OCI-LY3 (cell line): ENCODE measurements at regions not wholly inside any gene's neighbourhood (a gene's known extent, or its start where the extent isn't known, plus 50 kb on each side); places are given as distances from the start of the nearest gene placed in this dataset.
"Not testable (repeated sequence)": the region's sequence is repeated elsewhere in the genome, so short reads cannot be mapped to it uniquely, and the experiment has no call there.

Experiments
- H2AFZ ChIP-seq: fragments of 200-600, 300-600 bp; shearing (Covaris generic); 2 replicates; pipeline ENCODE4 v1.6.0; 2014; ENCODE audit warnings: antibody characterized with exemption, low read depth, low read length
- H3K27ac ChIP-seq: fragments of 200-600, 300-600 bp; sonication (generic); 2 replicates; pipeline ENCODE4 v1.5.1; 2014; ENCODE audit warnings: mild to moderate bottlenecking, low read length, moderate library complexity, mixed read lengths
- H3K27me3 ChIP-seq: fragments of 200-600, 300-600 bp; sonication (generic); 2 replicates; pipeline ENCODE4 v1.6.1; 2014; ENCODE audit warnings: low read depth, low read length, mixed read lengths
- H3K36me3 ChIP-seq: fragments of 200-600, 300-600 bp; sonication (generic); replicated peaks from 2 replicates; pipeline ENCODE3; 2014; ENCODE audit warnings: low read depth, low read length, mixed read lengths
- H3K4me1 ChIP-seq: fragments of 300-600, 200-600 bp; sonication (generic); 2 replicates; pipeline ENCODE4 v1.6.1; 2014; ENCODE audit warnings: low read length, mixed read lengths
- H3K4me2 ChIP-seq: fragments of 200-600, 300-600 bp; sonication (generic); 2 replicates; pipeline ENCODE4 v1.6.1; 2014; ENCODE audit warnings: low read length, mixed read lengths
- H3K4me3 ChIP-seq: fragments of 300-600, 200-600 bp; sonication (generic); 2 replicates; pipeline ENCODE4 v1.5.1; 2014; ENCODE audit warnings: antibody characterized with exemption, mild to moderate bottlenecking, low read length, moderate library complexity
- H3K79me2 ChIP-seq: fragments of 300-600, 200-600 bp; shearing (Covaris generic); 2 replicates; pipeline ENCODE4 v1.6.1; 2014; ENCODE audit warnings: mild to moderate bottlenecking, low read length, mixed read lengths
- H3K9ac ChIP-seq: fragments of 300-600, 200-600 bp; shearing (Covaris generic); 2 replicates; pipeline ENCODE4 v1.6.0; 2014; ENCODE audit warnings: mild to moderate bottlenecking, low read length, moderate library complexity
- H3K9me3 ChIP-seq: fragments of 200-600, 300-600 bp; shearing (Covaris generic); 2 replicates; pipeline ENCODE4 v1.6.1; 2014; ENCODE audit warnings: low read length, mixed read lengths; ENCODE audit not compliant: insufficient read depth
- H4K20me1 ChIP-seq: fragments of 200-600, 300-600 bp; sonication (generic); 2 replicates; pipeline ENCODE4 v1.6.1; 2016; ENCODE audit warnings: low read length, mixed read lengths; ENCODE audit not compliant: insufficient read depth
- EZH2phosphoT487 ChIP-seq: fragments of 200-600 bp; shearing (Covaris generic); IDR thresholded peaks from 2 replicates; pipeline ENCODE4 v1.6.1; 2018; ENCODE audit warnings: antibody characterized with exemption, mixed run types, low read depth
- TF ChIP-seq, protein P1 (sequence below): fragments of 200-600, 300-600 bp; sonication (generic); IDR thresholded peaks from 2 replicates; pipeline ENCODE4 v1.5.1; 2014; ENCODE audit warnings: antibody characterized with exemption, low read length, low read depth

DNA sequence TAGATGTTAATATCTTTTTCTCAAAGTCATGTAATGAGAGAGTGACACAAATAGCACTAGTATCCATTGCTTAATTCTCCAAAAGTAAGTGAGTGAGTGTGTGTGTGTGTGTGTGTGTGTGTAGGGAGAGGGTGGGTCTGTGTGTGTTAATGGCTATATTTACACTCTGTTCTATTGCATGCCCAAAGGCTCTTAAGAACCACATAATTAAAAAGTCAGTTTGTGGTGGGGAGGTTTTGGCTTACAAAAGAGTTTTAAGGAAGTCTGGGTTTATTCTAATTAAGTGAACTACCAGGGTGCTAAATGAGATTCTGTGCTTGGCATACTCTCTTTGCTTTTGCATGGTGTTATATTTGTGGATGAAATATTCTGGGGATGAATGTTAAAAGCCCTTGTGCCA, 1897.6 kb upstream of the FLRT2 start:
- Histone ChIP-seq H3K79me2 (no peaks in the 10 kb centered on the region), H3K27me3 (no peaks in the 10 kb centered on the region), H3K27ac (no peak overlapping the region), H3K9ac (no peak overlapping the region), H3K9me3 (no peaks in the 10 kb centered on the region), H4K20me1 (no peaks in the 10 kb centered on the region), H3K36me3 (no peaks in the 10 kb centered on the region), H3K4me2 (no peak overlapping the region), H3K4me1 (no peaks in the 10 kb centered on the region), H3K4me3 (no peak overlapping the region), H2AFZ (no peak overlapping the region)
- TF ChIP-seq EZH2phosphoT487 = no peak
- TF ChIP-seq, protein P1, sequence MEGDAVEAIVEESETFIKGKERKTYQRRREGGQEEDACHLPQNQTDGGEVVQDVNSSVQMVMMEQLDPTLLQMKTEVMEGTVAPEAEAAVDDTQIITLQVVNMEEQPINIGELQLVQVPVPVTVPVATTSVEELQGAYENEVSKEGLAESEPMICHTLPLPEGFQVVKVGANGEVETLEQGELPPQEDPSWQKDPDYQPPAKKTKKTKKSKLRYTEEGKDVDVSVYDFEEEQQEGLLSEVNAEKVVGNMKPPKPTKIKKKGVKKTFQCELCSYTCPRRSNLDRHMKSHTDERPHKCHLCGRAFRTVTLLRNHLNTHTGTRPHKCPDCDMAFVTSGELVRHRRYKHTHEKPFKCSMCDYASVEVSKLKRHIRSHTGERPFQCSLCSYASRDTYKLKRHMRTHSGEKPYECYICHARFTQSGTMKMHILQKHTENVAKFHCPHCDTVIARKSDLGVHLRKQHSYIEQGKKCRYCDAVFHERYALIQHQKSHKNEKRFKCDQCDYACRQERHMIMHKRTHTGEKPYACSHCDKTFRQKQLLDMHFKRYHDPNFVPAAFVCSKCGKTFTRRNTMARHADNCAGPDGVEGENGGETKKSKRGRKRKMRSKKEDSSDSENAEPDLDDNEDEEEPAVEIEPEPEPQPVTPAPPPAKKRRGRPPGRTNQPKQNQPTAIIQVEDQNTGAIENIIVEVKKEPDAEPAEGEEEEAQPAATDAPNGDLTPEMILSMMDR = no peak

DNA sequence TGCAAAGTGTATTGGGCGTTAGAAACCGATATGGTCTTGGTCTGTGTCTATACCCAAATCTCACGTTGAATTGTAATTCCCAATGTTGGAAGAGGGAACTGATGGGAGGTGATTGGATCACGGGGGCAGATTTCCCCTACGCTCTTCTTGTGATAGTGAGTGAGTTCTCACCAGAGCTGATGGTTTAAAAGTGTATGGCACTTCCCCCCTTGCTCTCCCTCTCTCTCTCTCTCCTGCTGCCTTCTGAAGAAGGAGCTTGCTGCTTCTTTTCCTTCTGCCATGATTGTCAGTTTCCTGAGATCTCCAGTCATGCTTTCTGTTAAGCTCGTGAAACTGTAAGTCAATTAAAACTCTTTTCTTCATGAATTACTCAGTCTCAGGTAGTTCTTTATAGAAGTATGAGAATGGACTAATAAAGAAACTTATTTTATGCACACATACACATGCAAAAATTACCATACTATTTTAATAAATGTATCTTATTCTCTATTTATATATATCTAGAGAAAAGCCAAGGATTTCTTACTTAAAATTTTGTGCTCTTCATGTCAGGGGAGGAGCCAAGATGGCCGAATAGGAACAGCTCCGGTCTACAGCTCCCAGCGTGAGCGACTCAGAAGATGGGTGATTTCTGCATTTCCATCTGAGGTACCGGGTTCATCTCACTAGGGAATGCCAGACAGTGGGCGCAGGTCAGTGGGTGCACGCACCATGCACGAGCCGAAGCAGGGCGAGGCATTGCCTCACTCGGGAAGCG, 1891.0 kb upstream of the FLRT2 start:
- H3K79me2 ChIP-seq = no peaks in the 10 kb centered on the region
- no peak overlapping the region for H3K4me3 ChIP-seq
- H3K9ac ChIP-seq = no peak overlapping the region
- H3K4me1 ChIP-seq = no peaks in the 10 kb centered on the region
- H2AFZ ChIP-seq = no peak overlapping the region
- no peaks in the 10 kb centered on the region for H3K9me3 ChIP-seq
- no peak overlapping the region for H3K27ac ChIP-seq
- TF ChIP-seq, protein P1 = no peak
- no peak for TF ChIP-seq EZH2phosphoT487
- H4K20me1 ChIP-seq = no peaks in the 10 kb centered on the region
- no peak overlapping the region for H3K4me2 ChIP-seq
- H3K27me3 ChIP-seq = no peaks in the 10 kb centered on the region
- no peaks in the 10 kb centered on the region for H3K36me3 ChIP-seq

DNA sequence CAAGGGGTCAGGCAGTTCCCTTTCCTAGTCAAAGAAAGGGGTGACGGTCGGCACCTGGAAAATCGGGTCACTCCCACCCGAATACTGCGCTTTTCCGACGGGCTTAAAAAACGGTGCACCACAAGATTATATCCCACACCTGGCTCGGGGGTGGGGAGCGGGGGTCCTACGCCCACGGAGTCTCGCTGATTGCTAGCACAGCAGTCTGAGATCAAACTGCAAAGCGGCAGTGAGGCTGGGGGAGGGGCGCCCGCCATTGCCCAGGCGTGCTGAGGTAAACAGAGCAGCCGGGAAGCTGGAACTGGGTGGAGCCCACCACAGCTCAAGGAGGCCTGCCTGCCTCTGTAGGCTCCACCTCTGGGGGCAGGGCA, 1890.5 kb upstream of the FLRT2 start:
- not testable (repeated sequence) for H3K4me2 ChIP-seq, H2AFZ ChIP-seq, H3K27ac ChIP-seq, H3K27me3 ChIP-seq, H3K4me1 ChIP-seq, H3K79me2 ChIP-seq, H3K4me3 ChIP-seq, H3K9me3 ChIP-seq, H3K36me3 ChIP-seq, H4K20me1 ChIP-seq, H3K9ac ChIP-seq

DNA sequence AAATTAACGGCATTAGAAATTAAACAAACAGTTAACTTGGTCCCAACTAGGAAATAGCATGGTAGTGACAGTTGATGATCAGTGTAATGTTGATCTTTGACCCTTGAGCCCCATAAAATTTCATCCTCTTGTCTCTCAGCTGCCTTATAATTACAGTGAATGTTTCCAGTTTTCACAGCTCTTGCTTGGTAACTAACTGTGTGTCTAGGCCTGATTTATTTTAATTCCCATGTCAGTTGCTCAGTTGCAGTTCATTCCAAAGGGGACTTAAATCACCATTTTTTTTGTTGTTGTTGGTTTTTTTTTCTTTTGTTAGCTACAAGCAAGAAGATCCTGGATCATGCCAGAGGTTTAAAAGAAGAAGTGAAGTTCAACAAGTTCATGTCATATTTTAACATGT, 1883.7 kb upstream of the FLRT2 start:
- Histone ChIP-seq H3K36me3 (no peaks in the 10 kb centered on the region), H3K4me2 (no peak overlapping the region), H3K4me1 (no peaks in the 10 kb centered on the region), H3K4me3 (no peak overlapping the region), H2AFZ (no peak overlapping the region), H3K27ac (no peak overlapping the region), H4K20me1 (no peaks in the 10 kb centered on the region), H3K79me2 (no peaks in the 10 kb centered on the region), H3K9me3 (no peaks in the 10 kb centered on the region), H3K9ac (no peak overlapping the region), H3K27me3 (no peaks in the 10 kb centered on the region)
- TF ChIP-seq EZH2phosphoT487 = no peak
- TF ChIP-seq, protein P1 = no peak

DNA sequence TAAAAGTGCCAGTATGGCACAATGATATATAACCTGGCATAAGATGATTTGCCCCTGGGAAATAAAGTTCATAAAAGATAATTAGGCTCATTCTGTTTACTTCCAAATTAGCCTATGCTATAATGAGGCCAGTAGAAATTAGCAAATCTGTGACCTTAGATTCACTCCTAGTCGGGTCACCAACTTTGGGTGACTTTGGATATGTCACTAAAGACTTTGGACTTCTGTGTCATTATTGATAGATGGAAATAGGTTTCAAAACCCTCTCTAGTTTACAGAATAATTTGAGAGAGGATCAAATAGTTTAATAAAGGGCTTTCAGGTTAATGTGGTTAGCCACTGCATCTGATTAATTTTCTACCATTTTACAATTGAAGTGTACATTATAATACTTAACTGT, 1869.3 kb upstream of the FLRT2 start:
- TF ChIP-seq, protein P1 = no peak
- TF ChIP-seq EZH2phosphoT487 = no peak
- H2AFZ ChIP-seq = no peak overlapping the region

More for the DNA sequence above, 1869.3 kb upstream of the FLRT2 start:
- H3K9me3 ChIP-seq = no peaks in the 10 kb centered on the region
- H3K79me2 ChIP-seq = no peaks in the 10 kb centered on the region
- H3K27ac ChIP-seq = no peak overlapping the region
- no peak overlapping the region for H3K4me2 ChIP-seq
- H3K36me3 ChIP-seq = no peaks in the 10 kb centered on the region
- H3K4me3 ChIP-seq = no peak overlapping the region
- no peaks in the 10 kb centered on the region for H4K20me1 ChIP-seq
- H3K9ac ChIP-seq = no peak overlapping the region
- H3K27me3 ChIP-seq = no peaks in the 10 kb centered on the region
- H3K4me1 ChIP-seq = no peaks in the 10 kb centered on the region
